Activated CD8-positive, alpha-beta memory T cell treated with anti-CD3 and anti-CD28 coated beads for 1 hour (primary cell): ENCODE measurements at regions not wholly inside any gene's neighbourhood (a gene's known extent, or its start where the extent isn't known, plus 50 kb on each side); places are given as distances from the start of the nearest gene placed in this dataset.

Source experiments
- DNase-seq, 2 donors: peaks; one replicate each; pipeline ENCODE4 v3.0.0-alpha.2; 2020; ENCODE audit warnings: low read depth in 1 of 2; ENCODE audit errors: extremely low read depth in 1 of 2

DNA sequence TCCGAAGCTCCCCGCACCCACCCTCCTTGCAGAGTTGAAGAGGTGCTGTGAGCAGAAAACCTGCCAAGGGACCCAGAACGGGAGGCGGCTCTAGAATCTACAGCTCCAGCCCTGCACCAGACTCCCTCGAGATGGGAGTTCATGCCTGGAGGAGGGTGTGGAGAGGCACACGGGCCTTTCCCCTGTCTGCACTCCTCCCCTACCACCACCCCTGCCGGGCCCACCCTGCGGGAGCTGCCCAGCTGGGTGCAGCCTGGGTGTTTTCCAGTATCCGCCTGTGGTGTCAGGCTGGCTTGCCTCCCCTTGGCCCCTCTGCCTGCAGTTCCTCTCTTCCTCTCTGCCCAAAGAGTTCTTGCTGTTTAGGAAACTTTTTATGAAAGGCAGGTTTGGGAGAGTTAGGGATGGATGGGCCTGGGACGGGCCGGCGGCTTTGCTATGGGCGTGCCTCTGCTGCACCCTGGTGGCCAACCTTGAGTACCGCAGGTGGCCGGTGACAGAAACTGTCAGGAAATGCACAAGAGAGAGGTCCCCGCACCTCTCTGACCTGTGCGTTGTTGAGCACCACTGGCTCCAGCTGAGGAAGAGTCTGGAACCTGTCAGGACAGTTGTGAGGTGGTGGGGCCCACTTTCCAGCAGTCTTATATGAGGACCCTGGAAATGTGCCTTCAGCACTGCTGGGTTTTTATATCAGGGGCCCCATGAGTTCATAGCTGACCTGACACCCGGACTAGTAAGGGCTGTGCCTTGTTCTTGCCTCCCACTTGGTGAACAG is 354.1 kb downstream of the SEC14L1 start:
- peak; percentile 41 to 63 for DNase-seq

DNA sequence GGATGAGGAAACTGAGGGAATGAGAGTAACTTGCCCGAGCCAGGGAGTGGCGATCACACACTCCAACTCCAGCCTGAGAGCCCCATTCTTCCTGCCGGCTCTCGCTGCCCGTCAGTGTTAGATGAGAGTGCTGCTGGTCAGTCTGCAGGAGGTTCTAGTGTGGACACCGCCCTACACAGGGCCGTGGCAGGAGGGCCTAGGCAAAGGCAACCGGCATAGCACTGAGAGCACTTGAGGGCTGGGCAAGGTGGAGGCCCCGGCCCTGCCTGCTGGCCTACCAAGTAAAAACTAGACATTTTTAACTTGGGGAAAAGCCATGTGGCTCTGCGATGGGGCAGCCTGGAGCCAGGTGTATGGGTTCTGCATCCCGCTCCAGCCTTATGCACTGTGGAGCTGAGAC is 354.8 kb downstream of the SEC14L1 start:
- no peak for DNase-seq

DNA sequence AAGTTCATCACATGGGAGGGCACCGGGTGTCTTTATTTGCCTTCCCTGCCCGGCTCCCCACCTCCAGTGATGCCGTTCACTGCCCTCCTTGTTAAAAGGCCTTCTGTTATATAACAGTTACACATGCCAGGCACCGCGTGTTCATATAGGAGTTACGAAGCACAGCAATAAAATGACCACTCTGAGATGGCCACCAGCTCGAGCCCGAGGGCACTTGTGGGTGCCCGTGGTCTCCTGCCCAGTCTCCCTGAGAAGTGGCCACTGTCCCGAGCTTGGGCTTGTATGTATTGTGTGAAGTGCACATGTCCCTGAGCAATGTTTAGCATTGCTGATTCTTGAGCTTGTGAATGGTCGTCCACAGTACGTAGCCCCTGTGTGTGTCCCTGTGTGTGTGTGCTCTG is 355.6 kb downstream of the SEC14L1 start:
- no peak for DNase-seq

GRCh38 chr17:77496831-77497577 is 356.2 kb downstream of the SEC14L1 start:
- no peak for DNase-seq

DNA sequence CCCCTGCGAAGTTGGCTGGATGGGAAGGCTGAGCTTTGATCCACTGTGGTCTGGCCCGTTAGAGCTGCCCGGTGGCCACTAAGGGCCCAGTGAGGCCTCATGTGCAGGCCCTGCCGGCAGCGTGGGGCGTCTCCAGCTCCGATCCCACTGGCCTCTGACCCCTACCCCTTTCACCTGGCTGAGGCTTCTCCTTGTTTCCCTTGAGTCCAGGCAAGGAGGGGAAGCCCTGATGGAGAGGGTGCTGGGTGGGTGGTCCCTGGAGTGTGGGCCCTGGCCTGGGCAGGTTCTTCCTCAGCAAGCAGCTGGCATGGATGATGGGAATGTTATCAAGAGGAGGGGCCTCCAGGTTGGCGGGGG is 356.8 kb downstream of the SEC14L1 start:
- no peak for DNase-seq

GRCh38 chr17:77498091-77498741 is 357.4 kb downstream of the SEC14L1 start:
- no peak for DNase-seq

- no peak for DNase-seq
These were observed 358.3 kb downstream of the SEC14L1 start for GRCh38 chr17:77498791-77499698.

DNA sequence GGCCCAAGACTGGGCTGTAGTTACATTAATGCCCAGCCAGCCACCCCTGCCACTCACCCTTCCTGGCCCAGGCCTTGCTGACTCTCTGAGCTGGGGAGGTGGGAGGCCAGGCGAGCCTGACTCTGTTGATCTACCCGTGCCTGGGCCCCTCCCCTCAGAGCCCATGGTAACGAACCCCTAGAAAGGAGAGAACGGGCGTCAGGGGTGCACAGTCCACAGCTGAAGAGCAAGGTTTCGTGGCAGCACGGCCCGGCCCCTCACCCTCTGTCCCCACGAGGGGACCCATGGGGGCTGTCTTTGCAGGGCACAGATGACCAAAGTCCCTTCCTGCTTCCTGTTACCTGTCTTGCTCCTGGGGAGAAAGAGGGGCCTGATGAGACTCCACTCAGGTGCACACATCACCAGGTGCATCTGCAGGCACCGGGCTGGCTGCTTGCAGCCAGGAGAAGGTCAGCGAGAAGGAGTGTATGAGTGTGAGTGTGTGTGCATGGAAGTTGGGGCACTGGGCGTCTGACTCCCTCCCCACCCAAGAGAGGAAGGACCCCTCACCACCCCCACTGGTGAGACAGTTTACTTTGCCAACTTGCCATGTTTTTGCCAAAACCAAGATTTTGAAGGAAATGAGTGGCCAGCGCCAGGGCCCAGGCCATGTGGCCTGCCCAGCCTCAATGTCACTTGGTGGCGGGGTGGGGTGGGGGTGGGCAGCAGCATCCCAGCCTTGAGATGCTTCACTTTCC is 359.1 kb downstream of the SEC14L1 start:
- DNase-seq: no peak

- DNase-seq: peak in 1 of 2 donors; percentile 14
These were observed 360.4 kb downstream of the SEC14L1 start for GRCh38 chr17:77501101-77501566.

- no peak for DNase-seq
These were observed 361.2 kb downstream of the SEC14L1 start for GRCh38 chr17:77501751-77502625.

DNA sequence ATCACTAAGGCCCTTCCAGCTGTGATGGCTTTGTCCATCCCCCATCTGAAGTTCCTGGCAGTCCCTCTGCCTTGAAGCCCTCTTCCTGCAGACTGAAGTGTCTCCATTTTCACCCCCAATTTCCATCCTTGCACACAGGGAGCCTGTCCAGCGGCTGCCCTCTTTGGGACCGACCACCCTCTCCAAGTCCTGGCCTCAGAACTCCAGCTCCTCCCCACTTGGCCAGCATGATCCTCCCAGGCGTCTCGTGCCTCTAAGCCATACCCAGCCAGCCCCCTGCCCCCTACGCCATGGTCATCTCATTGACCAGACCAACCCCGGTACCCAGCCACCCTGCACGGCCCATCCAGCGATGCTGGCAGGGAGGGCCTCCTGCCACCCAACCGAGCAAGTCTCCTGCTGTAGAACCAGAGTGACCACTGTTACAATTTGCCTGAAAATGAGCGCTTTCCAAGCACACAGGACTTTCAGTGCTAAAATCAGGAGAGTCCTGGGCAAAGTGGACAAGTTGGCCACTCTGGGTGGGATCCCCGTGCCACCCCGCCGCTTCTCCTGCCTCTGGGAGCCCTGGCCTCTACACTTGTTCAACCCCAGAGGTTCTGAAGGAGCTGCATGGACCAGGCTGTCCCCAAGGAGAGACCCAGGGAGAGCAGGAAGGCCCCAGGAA is 362.0 kb downstream of the SEC14L1 start:
- no peak for DNase-seq

DNA sequence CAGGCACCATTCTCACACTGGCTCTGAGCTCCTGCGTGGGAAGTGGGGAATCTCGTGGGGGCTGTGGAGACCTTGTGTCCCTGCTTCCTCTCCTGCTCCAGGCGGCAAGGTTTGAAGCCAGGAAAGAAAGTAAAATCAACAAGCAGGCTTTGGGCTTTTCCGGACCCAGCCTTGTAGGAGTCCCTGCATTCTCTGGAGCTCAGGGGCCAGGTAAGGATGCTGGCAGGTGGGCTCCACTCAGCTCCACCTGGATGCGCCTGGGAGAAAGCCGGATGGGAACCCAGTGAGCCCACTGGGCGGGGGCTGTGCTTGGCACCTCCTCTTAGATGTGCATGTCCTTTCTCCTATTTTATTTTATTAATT is 362.5 kb downstream of the SEC14L1 start:
- no peak for DNase-seq

- no peak for DNase-seq
These were observed 363.3 kb downstream of the SEC14L1 start for GRCh38 chr17:77503916-77504651.

GRCh38 chr17:77504652-77505155 is 363.9 kb downstream of the SEC14L1 start:
- no peak for DNase-seq

DNA sequence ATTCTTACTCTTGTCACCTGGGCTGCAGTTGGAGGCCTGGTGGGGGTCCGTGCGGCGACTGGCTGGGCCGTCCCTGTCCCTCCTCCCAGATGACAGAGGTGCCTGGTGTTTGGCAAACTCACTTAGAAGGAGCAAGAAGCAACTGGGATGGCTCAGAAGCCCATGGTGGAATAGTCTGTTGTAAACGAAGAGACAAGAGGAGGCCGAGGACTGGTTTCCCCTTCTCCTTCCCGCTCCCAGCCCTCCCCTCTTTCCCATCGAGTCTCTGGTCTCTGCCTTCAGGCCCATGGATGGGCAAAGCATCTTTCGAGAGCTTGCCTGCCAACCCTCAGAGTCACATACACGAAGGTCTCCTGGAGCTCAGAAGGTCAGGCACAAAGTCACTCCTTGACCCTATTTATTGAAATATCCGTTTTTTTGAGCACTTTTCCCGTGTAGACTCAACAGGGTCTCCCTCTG is 364.4 kb downstream of the SEC14L1 start:
- no peak for DNase-seq

DNA sequence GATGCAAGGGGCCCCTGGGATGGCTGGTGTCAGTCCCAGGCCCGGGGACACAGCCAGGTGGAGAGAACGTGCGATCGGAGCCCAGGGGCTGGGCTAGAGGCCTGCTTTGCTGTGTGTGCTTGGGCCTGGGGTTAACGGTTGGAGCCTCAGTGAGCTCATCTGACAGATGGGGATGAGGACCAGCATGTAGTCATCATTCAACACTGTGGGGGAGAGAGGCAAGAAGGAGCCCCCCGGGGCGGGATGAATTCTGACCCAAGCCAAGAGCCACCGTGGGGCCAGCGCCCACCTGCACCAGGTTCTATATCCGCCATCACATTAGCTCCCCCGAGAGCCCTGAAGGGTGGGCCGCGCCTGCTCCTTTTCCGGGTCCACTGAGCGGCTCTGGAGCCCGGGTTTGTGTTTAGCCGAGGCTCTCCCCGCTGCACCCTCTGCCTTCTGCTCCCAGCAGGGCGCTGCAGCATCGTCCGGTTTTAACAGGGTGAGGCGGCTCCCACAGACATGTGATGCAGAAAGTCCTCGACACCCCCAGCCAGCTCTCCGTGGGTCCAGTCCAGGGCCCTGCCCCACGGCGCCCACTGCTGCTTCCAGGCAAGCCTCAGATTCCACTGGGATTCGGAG is 365.7 kb downstream of the SEC14L1 start:
- no peak for DNase-seq
